ENCODE measurements at regions not wholly inside any gene's neighbourhood (a gene's known extent, or its start where the extent isn't known, plus 50 kb on each side); places are given as distances from the start of the nearest gene placed in this dataset.
A peak's percentile ranks its signal among the peaks of the same experiment; 100 is the strongest.

- DNase-seq (ENCODE audit: low spot score) = no peak
- TF ChIP-seq CTCF (IDR thresholded peaks at IDR 0.05; ENCODE audit: poor library complexity, severe bottlenecking) = peak; percentile 37
- no peaks in the 10 kb centered on the region for H3K9me3 ChIP-seq (ENCODE audit: severe bottlenecking)
- no peak overlapping the region for H3K27ac ChIP-seq (ENCODE audit: poor library complexity, severe bottlenecking)
- H3K36me3 ChIP-seq (ENCODE audit: low read depth) = no peaks in the 10 kb centered on the region
- H3K4me1 ChIP-seq (ENCODE audit: insufficient read depth, poor library complexity, severe bottlenecking) = peaks cover 14% of the 10 kb centered on the region
- H3K27me3 ChIP-seq (ENCODE audit: insufficient read depth, poor library complexity, severe bottlenecking) = no peaks in the 10 kb centered on the region
- no peak overlapping the region for H3K4me3 ChIP-seq (ENCODE audit: severe bottlenecking)
- ATAC-seq (ENCODE audit: low read depth) = no peak
Observed at GRCh38 chr1:168452329-168452728, 91.5 kb downstream of the XCL2 start.

GRCh38 chr1:168447871-168448270, 95.9 kb downstream of the XCL2 start:
- Histone ChIP-seq H3K27ac (ENCODE audit: poor library complexity, severe bottlenecking) (no peak overlapping the region), H3K4me1 (ENCODE audit: insufficient read depth, poor library complexity, severe bottlenecking) (no peaks in the 10 kb centered on the region), H3K27me3 (ENCODE audit: insufficient read depth, poor library complexity, severe bottlenecking) (no peaks in the 10 kb centered on the region), H3K9me3 (ENCODE audit: severe bottlenecking) (no peaks in the 10 kb centered on the region), H3K4me3 (ENCODE audit: severe bottlenecking) (no peak overlapping the region), H3K36me3 (ENCODE audit: low read depth) (no peaks in the 10 kb centered on the region)
- no peak for TF ChIP-seq CTCF (IDR thresholded peaks at IDR 0.05; ENCODE audit: poor library complexity, severe bottlenecking)
- no peak for ATAC-seq (ENCODE audit: low read depth)
- no peak for DNase-seq (ENCODE audit: low spot score)

- ATAC-seq (ENCODE audit: low read depth) (no peak), DNase-seq (ENCODE audit: low spot score) (no peak)
- Histone ChIP-seq H3K27me3 (ENCODE audit: insufficient read depth, poor library complexity, severe bottlenecking) (no peaks in the 10 kb centered on the region), H3K4me3 (ENCODE audit: severe bottlenecking) (no peak overlapping the region), H3K36me3 (ENCODE audit: low read depth) (no peaks in the 10 kb centered on the region), H3K4me1 (ENCODE audit: insufficient read depth, poor library complexity, severe bottlenecking) (no peaks in the 10 kb centered on the region), H3K9me3 (ENCODE audit: severe bottlenecking) (no peaks in the 10 kb centered on the region), H3K27ac (ENCODE audit: poor library complexity, severe bottlenecking) (no peak overlapping the region)
- no peak for TF ChIP-seq CTCF (IDR thresholded peaks at IDR 0.05; ENCODE audit: poor library complexity, severe bottlenecking)
Observed at GRCh38 chr1:168446081-168446480, 97.7 kb downstream of the XCL2 start.

GRCh38 chr1:168443899-168444298, 99.9 kb downstream of the XCL2 start:
- no peak for DNase-seq (ENCODE audit: low spot score)
- Histone ChIP-seq H3K27me3 (ENCODE audit: insufficient read depth, poor library complexity, severe bottlenecking) (no peaks in the 10 kb centered on the region), H3K36me3 (ENCODE audit: low read depth) (no peaks in the 10 kb centered on the region), H3K4me1 (ENCODE audit: insufficient read depth, poor library complexity, severe bottlenecking) (no peaks in the 10 kb centered on the region), H3K4me3 (ENCODE audit: severe bottlenecking) (no peak overlapping the region), H3K9me3 (ENCODE audit: severe bottlenecking) (no peaks in the 10 kb centered on the region), H3K27ac (ENCODE audit: poor library complexity, severe bottlenecking) (no peak overlapping the region)
- TF ChIP-seq CTCF (IDR thresholded peaks at IDR 0.05; ENCODE audit: poor library complexity, severe bottlenecking) = no peak
- ATAC-seq (ENCODE audit: low read depth) = no peak

GRCh38 chr1:168443356-168443755, 100.4 kb downstream of the XCL2 start:
- no peak for DNase-seq (ENCODE audit: low spot score)
- no peak for ATAC-seq (ENCODE audit: low read depth)
- Histone ChIP-seq H3K27ac (ENCODE audit: poor library complexity, severe bottlenecking) (no peak overlapping the region), H3K9me3 (ENCODE audit: severe bottlenecking) (no peaks in the 10 kb centered on the region), H3K36me3 (ENCODE audit: low read depth) (no peaks in the 10 kb centered on the region), H3K4me1 (ENCODE audit: insufficient read depth, poor library complexity, severe bottlenecking) (no peaks in the 10 kb centered on the region), H3K4me3 (ENCODE audit: severe bottlenecking) (no peak overlapping the region), H3K27me3 (ENCODE audit: insufficient read depth, poor library complexity, severe bottlenecking) (no peaks in the 10 kb centered on the region)
- no peak for TF ChIP-seq CTCF (IDR thresholded peaks at IDR 0.05; ENCODE audit: poor library complexity, severe bottlenecking)

Data from RWPE2 (cell line).